ENCODE measurements at regions not wholly inside any gene's neighbourhood (a gene's known extent, or its start where the extent isn't known, plus 50 kb on each side); places are given as distances from the start of the nearest gene placed in this dataset.

GRCh38 chr5:82663225-82663624, 385.1 kb upstream of the RPS23 start:
- Histone ChIP-seq H3K27ac (replicated peaks) (no peak overlapping the region), H3K4me3 (replicated peaks; ENCODE audit: insufficient read depth, low read length) (no peak overlapping the region), H3K27me3 (ENCODE audit: insufficient read depth, poor library complexity, severe bottlenecking) (no peaks in the 10 kb centered on the region)
- DNase-seq (ENCODE audit: low read depth in 1 of 2, low spot score in 1 of 2): no peak
- TF ChIP-seq, protein P1, sequence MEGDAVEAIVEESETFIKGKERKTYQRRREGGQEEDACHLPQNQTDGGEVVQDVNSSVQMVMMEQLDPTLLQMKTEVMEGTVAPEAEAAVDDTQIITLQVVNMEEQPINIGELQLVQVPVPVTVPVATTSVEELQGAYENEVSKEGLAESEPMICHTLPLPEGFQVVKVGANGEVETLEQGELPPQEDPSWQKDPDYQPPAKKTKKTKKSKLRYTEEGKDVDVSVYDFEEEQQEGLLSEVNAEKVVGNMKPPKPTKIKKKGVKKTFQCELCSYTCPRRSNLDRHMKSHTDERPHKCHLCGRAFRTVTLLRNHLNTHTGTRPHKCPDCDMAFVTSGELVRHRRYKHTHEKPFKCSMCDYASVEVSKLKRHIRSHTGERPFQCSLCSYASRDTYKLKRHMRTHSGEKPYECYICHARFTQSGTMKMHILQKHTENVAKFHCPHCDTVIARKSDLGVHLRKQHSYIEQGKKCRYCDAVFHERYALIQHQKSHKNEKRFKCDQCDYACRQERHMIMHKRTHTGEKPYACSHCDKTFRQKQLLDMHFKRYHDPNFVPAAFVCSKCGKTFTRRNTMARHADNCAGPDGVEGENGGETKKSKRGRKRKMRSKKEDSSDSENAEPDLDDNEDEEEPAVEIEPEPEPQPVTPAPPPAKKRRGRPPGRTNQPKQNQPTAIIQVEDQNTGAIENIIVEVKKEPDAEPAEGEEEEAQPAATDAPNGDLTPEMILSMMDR (IDR thresholded peaks at IDR 0.05; ENCODE audit: insufficient read depth, low read length): no peak
- TF ChIP-seq SPI1 (IDR thresholded peaks at IDR 0.05; ENCODE audit: borderline replicate concordance, low read depth): no peak
- no peak for TF ChIP-seq POLR2AphosphoS5 (IDR thresholded peaks at IDR 0.05; ENCODE audit: low read depth)
- TF ChIP-seq, protein P2, sequence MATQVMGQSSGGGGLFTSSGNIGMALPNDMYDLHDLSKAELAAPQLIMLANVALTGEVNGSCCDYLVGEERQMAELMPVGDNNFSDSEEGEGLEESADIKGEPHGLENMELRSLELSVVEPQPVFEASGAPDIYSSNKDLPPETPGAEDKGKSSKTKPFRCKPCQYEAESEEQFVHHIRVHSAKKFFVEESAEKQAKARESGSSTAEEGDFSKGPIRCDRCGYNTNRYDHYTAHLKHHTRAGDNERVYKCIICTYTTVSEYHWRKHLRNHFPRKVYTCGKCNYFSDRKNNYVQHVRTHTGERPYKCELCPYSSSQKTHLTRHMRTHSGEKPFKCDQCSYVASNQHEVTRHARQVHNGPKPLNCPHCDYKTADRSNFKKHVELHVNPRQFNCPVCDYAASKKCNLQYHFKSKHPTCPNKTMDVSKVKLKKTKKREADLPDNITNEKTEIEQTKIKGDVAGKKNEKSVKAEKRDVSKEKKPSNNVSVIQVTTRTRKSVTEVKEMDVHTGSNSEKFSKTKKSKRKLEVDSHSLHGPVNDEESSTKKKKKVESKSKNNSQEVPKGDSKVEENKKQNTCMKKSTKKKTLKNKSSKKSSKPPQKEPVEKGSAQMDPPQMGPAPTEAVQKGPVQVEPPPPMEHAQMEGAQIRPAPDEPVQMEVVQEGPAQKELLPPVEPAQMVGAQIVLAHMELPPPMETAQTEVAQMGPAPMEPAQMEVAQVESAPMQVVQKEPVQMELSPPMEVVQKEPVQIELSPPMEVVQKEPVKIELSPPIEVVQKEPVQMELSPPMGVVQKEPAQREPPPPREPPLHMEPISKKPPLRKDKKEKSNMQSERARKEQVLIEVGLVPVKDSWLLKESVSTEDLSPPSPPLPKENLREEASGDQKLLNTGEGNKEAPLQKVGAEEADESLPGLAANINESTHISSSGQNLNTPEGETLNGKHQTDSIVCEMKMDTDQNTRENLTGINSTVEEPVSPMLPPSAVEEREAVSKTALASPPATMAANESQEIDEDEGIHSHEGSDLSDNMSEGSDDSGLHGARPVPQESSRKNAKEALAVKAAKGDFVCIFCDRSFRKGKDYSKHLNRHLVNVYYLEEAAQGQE (IDR thresholded peaks at IDR 0.05; ENCODE audit: insufficient replicate concordance, low read depth): no peak
- no peak for TF ChIP-seq GABPA (IDR thresholded peaks at IDR 0.05; ENCODE audit: low read depth)

DNA sequence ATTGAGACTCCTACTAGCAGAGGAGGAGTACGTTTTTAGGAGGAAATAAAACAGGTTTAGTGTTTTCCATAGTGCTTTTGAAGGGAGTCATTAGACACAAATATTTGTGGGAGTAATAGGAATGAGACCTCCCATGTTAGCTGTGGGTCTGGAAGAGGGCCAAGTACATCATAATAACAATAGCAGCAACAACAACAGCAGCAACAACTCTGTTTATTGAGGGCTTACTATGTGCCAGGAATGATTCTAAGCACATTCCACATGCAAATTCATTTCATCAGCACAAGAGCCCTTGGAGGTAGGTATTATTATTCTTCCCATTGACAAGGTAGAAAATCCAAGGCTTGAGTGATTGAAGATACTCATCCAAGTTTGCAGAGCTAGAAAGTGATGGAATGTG, 384.2 kb upstream of the RPS23 start:
- no peak overlapping the region for H3K4me3 ChIP-seq (replicated peaks; ENCODE audit: insufficient read depth, low read length)
- H3K27ac ChIP-seq (replicated peaks): no peak overlapping the region
- no peaks in the 10 kb centered on the region for H3K27me3 ChIP-seq (ENCODE audit: insufficient read depth, poor library complexity, severe bottlenecking)
- no peak for DNase-seq (ENCODE audit: low read depth in 1 of 2, low spot score in 1 of 2)
- TF ChIP-seq GABPA (IDR thresholded peaks at IDR 0.05; ENCODE audit: low read depth) (no peak), POLR2AphosphoS5 (IDR thresholded peaks at IDR 0.05; ENCODE audit: low read depth) (no peak), SPI1 (IDR thresholded peaks at IDR 0.05; ENCODE audit: borderline replicate concordance, low read depth) (no peak)
- TF ChIP-seq, protein P1 (IDR thresholded peaks at IDR 0.05; ENCODE audit: insufficient read depth, low read length): no peak
- TF ChIP-seq, protein P2 (IDR thresholded peaks at IDR 0.05; ENCODE audit: insufficient replicate concordance, low read depth): no peak

DNA sequence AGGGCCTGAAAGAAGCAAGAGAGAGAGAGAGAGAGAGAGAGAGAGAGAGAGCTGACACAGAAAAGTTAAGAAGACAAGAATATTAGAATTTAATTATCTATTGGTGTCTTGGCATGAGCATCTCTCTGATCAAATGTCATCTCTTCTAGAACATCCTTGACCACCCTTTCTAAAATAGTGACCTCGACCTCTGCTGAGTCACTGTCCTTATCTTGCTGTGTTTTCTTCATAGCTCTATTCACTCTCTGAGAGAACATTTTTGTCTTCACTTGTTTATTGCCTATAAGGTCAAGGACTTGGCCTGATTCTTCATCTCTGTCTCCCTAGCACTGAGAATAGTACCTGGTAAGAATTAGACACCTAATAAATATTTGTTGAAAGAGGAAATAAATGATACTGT, 383.8 kb upstream of the RPS23 start:
- no peak for TF ChIP-seq GABPA (IDR thresholded peaks at IDR 0.05; ENCODE audit: low read depth)
- TF ChIP-seq, protein P2 (IDR thresholded peaks at IDR 0.05; ENCODE audit: insufficient replicate concordance, low read depth): no peak
- TF ChIP-seq POLR2AphosphoS5 (IDR thresholded peaks at IDR 0.05; ENCODE audit: low read depth): no peak
- TF ChIP-seq, protein P1 (IDR thresholded peaks at IDR 0.05; ENCODE audit: insufficient read depth, low read length): no peak
- no peak for TF ChIP-seq SPI1 (IDR thresholded peaks at IDR 0.05; ENCODE audit: borderline replicate concordance, low read depth)
- Histone ChIP-seq H3K27ac (replicated peaks) (no peak overlapping the region), H3K27me3 (ENCODE audit: insufficient read depth, poor library complexity, severe bottlenecking) (no peaks in the 10 kb centered on the region), H3K4me3 (replicated peaks; ENCODE audit: insufficient read depth, low read length) (no peak overlapping the region)
- no peak for DNase-seq (ENCODE audit: low read depth in 1 of 2, low spot score in 1 of 2)

Measured in HL-60 (cell line).